H1 (cell line): ENCODE measurements at regions not wholly inside any gene's neighbourhood (a gene's known extent, or its start where the extent isn't known, plus 50 kb on each side); places are given as distances from the start of the nearest gene placed in this dataset.

Experiments used
- CTCF ChIA-PET: fragments of 300-600 bp; sonication (Branson Sonifier 250); formaldehyde crosslinking; loops from one replicate; lab custom pipeline; 2021; ENCODE audit not compliant: partially characterized antibody; lab: Charles Lee
- POLR2A ChIA-PET: fragments of 300-600 bp; sonication (Branson Sonifier 250); formaldehyde crosslinking; loops from one replicate; lab custom pipeline; 2021; ENCODE audit warnings: inconsistent platforms; ENCODE audit not compliant: partially characterized antibody; lab: Charles Lee
- DNase-seq, 2 experiments: peaks; one replicate each; pipeline versions ENCODE4 v3.0.0 to v3.0.0-alpha.2; 2010 to 2022; ENCODE audit warnings: low spot score in 2 of 2, low read depth in 1 of 2, mixed read lengths in 1 of 2
- FAIRE-seq: peaks from 2 replicates; lab custom pipeline; 2011; peaks lifted over from hg19 to GRCh38; lab: Jason Lieb, UNC
- H2AFZ ChIP-seq: 2 replicates; pipeline ENCODE4 v1.8.1; 2012; ENCODE audit warnings: low read length, inconsistent platforms
- H2AK5ac ChIP-seq: 2 replicates; pipeline ENCODE4 v1.6.1; 2013; ENCODE audit warnings: low read depth, low read length
- H2BK120ac ChIP-seq: replicated peaks from 2 replicates; pipeline ENCODE3; 2013; ENCODE audit warnings: low read depth, low read length, inconsistent platforms
- H2BK12ac ChIP-seq: 2 replicates; pipeline ENCODE4 v1.6.1; 2013; ENCODE audit warnings: low read depth, low read length
- H2BK15ac ChIP-seq: 2 replicates; pipeline ENCODE4 v1.6.1; 2013; ENCODE audit warnings: low read length
- H2BK20ac ChIP-seq: 2 replicates; pipeline ENCODE4 v1.6.1; 2013; ENCODE audit warnings: low read length
- H2BK5ac ChIP-seq: 2 replicates; pipeline ENCODE4 v1.6.1; 2013; ENCODE audit warnings: low read depth, low read length
- H3K14ac ChIP-seq: 2 replicates; pipeline ENCODE4 v1.6.1; 2013; ENCODE audit warnings: inconsistent platforms; ENCODE audit not compliant: insufficient read length
- H3K18ac ChIP-seq: 2 replicates; pipeline ENCODE4 v1.6.1; 2013; ENCODE audit warnings: low read length; ENCODE audit errors: extremely low read depth
- H3K23ac ChIP-seq: 2 replicates; pipeline ENCODE4 v1.6.1; 2013; ENCODE audit warnings: inconsistent platforms; ENCODE audit not compliant: insufficient read length
- H3K23me2 ChIP-seq: 2 replicates; pipeline ENCODE4 v1.6.1; 2013; ENCODE audit warnings: low read depth, low read length
- H3K27ac ChIP-seq: 2 replicates; pipeline ENCODE4 v1.6.1; 2011; ENCODE audit warnings: low read depth, low read length, inconsistent platforms
- H3K27me3 ChIP-seq, 4 experiments: replicated peaks in 1 of 4; 1 replicate in 1 of 4; 2 replicates in 3 of 4; pipeline versions ENCODE4 v1.6.1 to v1.8.1; 2011 to 2013; ENCODE audit warnings: low read length in 3 of 4, mild to moderate bottlenecking in 3 of 4, inconsistent platforms in 2 of 4, mixed read lengths in 2 of 4, moderate library complexity in 1 of 4; ENCODE audit not compliant: control insufficient read depth in 3 of 4, insufficient read depth in 3 of 4; ENCODE audit errors: extremely low read depth in 1 of 4
- H3K36me3 ChIP-seq, 4 experiments: 2 replicates each; pipeline versions ENCODE4 v1.6.1 to v1.8.1; 2011 to 2013; ENCODE audit warnings: mild to moderate bottlenecking in 4 of 4, low read length in 3 of 4, moderate library complexity in 2 of 4, control low read depth in 1 of 4, inconsistent platforms in 1 of 4; ENCODE audit not compliant: insufficient read depth in 4 of 4, control insufficient read depth in 2 of 4
- H3K4ac ChIP-seq: replicated peaks from 2 replicates; pipeline ENCODE3; 2013; ENCODE audit warnings: low read length, low read depth, mixed read lengths, inconsistent platforms; ENCODE audit not compliant: insufficient read length
- H3K4me1 ChIP-seq, 4 experiments: replicated peaks in 1 of 4; 1 replicate in 1 of 4; 2 replicates in 3 of 4; pipeline versions ENCODE4 v1.6.1 to v1.8.1; 2011 to 2013; ENCODE audit warnings: low read length in 3 of 4, inconsistent platforms in 2 of 4, mixed read lengths in 1 of 4; ENCODE audit not compliant: insufficient read depth in 4 of 4, control insufficient read depth in 3 of 4
- H3K4me2 ChIP-seq, 2 experiments: 2 replicates each; pipeline versions ENCODE4 v1.6.1 to v1.8.1; 2011 to 2013; ENCODE audit warnings: low read depth in 2 of 2, low read length in 2 of 2, control low read depth in 1 of 2, inconsistent platforms in 1 of 2, mild to moderate bottlenecking in 1 of 2; ENCODE audit not compliant: insufficient read depth in 1 of 2
- H3K4me3 ChIP-seq, 4 experiments: fragments of 200-600, 300-600 bp in 1 of 4; sonication (generic), shearing (Covaris generic), sonication (Bioruptor Twin) in 1 of 4; 2 replicates each; pipeline versions ENCODE4 v1.5.1 to v1.8.1; 2011 to 2016; ENCODE audit warnings: low read length in 4 of 4, low read depth in 3 of 4, control low read depth in 2 of 4, inconsistent platforms in 2 of 4, mild to moderate bottlenecking in 2 of 4, mixed read lengths in 1 of 4, moderate library complexity in 1 of 4; ENCODE audit not compliant: insufficient read depth in 2 of 4; ENCODE audit errors: extremely low read depth in 1 of 4
- H3K56ac ChIP-seq: replicated peaks from 2 replicates; pipeline ENCODE3; 2013; ENCODE audit warnings: low read depth, mild to moderate bottlenecking, mixed read lengths, low read length, inconsistent platforms; ENCODE audit not compliant: insufficient read length
- H3K79me1 ChIP-seq: 2 replicates; pipeline ENCODE4 v1.6.1; 2013; ENCODE audit warnings: low read depth, low read length, control low read depth
- H3K79me2 ChIP-seq, 2 experiments: 2 replicates each; pipeline versions ENCODE4 v1.6.1 to v1.8.1; 2012 to 2013; ENCODE audit warnings: low read length in 2 of 2, mild to moderate bottlenecking in 2 of 2, inconsistent platforms in 1 of 2; ENCODE audit not compliant: insufficient read depth in 2 of 2, control insufficient read depth in 1 of 2
- H3K9ac ChIP-seq, 4 experiments: replicated peaks in 1 of 4; 1 replicate in 1 of 4; 2 replicates in 3 of 4; pipeline versions ENCODE4 v1.6.1 to v1.8.1; 2011 to 2013; ENCODE audit warnings: low read depth in 3 of 4, low read length in 3 of 4, control low read depth in 2 of 4, mild to moderate bottlenecking in 2 of 4, moderate library complexity in 2 of 4, inconsistent platforms in 1 of 4; ENCODE audit errors: extremely low read depth in 1 of 4
- H3K9me3 ChIP-seq, 2 experiments: 2 replicates each; pipeline versions ENCODE4 v1.6.1 to v1.8.1; 2012 to 2013; ENCODE audit warnings: mild to moderate bottlenecking in 2 of 2, moderate library complexity in 2 of 2, control low read depth in 1 of 2, inconsistent platforms in 1 of 2, low read depth in 1 of 2, low read length in 1 of 2, mixed read lengths in 1 of 2; ENCODE audit not compliant: insufficient read depth in 2 of 2
- H4K20me1 ChIP-seq, 2 experiments: replicated peaks in 1 of 2; 2 replicates each; pipeline versions ENCODE3 to v1.8.1; 2011 to 2013; ENCODE audit warnings: inconsistent platforms in 2 of 2, low read length in 2 of 2, mild to moderate bottlenecking in 1 of 2; ENCODE audit not compliant: insufficient read depth in 2 of 2, control insufficient read depth in 1 of 2
- H4K5ac ChIP-seq: 2 replicates; pipeline ENCODE4 v1.6.1; 2013; ENCODE audit warnings: low read length, low read depth, mixed read lengths, inconsistent platforms; ENCODE audit not compliant: insufficient read length
- H4K8ac ChIP-seq: 2 replicates; pipeline ENCODE4 v1.8.0; 2013; ENCODE audit warnings: mild to moderate bottlenecking, moderate library complexity, low read length, inconsistent platforms; ENCODE audit not compliant: insufficient read depth; ENCODE audit errors: extremely low read depth
- H4K91ac ChIP-seq: replicated peaks from 2 replicates; pipeline ENCODE3; 2013; ENCODE audit warnings: low read length, mixed read lengths, inconsistent platforms; ENCODE audit not compliant: insufficient read length
- BRCA1 ChIP-seq: IDR thresholded peaks from 2 replicates; pipeline ENCODE4 v1.6.1; 2012; ENCODE audit warnings: low read depth, low read length, improper control_type of control experiment
- KDM1A ChIP-seq: fragments of 200-600, 300-600 bp; sonication (generic); IDR thresholded peaks from 2 replicates; pipeline ENCODE4 v1.7.1; 2016; ENCODE audit warnings: mild to moderate bottlenecking, low read length, borderline replicate concordance
- MAFK ChIP-seq: IDR thresholded peaks from 2 replicates; pipeline ENCODE4 v1.6.1; 2012; ENCODE audit warnings: low read depth, mild to moderate bottlenecking, improper control_type of control experiment, low read length
- NRF1 ChIP-seq: IDR thresholded peaks from 2 replicates; pipeline ENCODE4 v1.6.1; 2011; ENCODE audit warnings: mild to moderate bottlenecking, low read depth, low read length, improper control_type of control experiment
- PHF8 ChIP-seq: fragments of 200-600 bp; sonication (generic); conservative IDR thresholded peaks from 2 replicates; pipeline ENCODE4 v1.7.1; 2012; ENCODE audit warnings: low read depth, mild to moderate bottlenecking, inconsistent platforms, low read length, moderate library complexity
- POU5F1 ChIP-seq: IDR thresholded peaks from 2 replicates; pipeline ENCODE4 v1.6.1; 2011; ENCODE audit warnings: low read depth, mild to moderate bottlenecking, low read length, moderate library complexity
- SIX5 ChIP-seq: IDR thresholded peaks from 2 replicates; pipeline ENCODE4 v1.6.1; 2011; ENCODE audit warnings: mild to moderate bottlenecking, low read depth, low read length
- TEAD4 ChIP-seq: IDR thresholded peaks from 2 replicates; pipeline ENCODE4 v1.6.1; 2012; ENCODE audit warnings: low read depth, low read length, inconsistent platforms, mixed read lengths
- USF2 ChIP-seq: IDR thresholded peaks from 2 replicates; pipeline ENCODE4 v1.6.1; 2011; ENCODE audit warnings: low read length, improper control_type of control experiment
- WGBS, 2 experiments: shearing (Covaris generic) in 1 of 2; methylation state at CpG; one replicate each; pipeline versions ENCODE4 v1.1.6 to v1.1.7; 2013 to 2015; ENCODE audit warnings: low lambda C conversion rate in 2 of 2, mixed read lengths in 2 of 2, inconsistent platforms in 1 of 2, low coverage in 1 of 2, missing lambda C conversion rate in 1 of 2; ENCODE audit not compliant: insufficient replicate concordance in 2 of 2, insufficient coverage in 1 of 2, insufficient read length in 1 of 2; ENCODE audit errors: extremely low coverage in 1 of 2, missing lambda C conversion rate in 1 of 2; 5-methylcytosine and 5-hydroxymethylcytosine counted together

- Histone ChIP-seq H3K14ac (no peak overlapping the region), H3K79me1 (no peaks in the 10 kb centered on the region), H3K4me3 (no peak overlapping the region), H2BK12ac (no peak overlapping the region), H3K9ac (no peak overlapping the region), H4K8ac (no peak overlapping the region), H2AK5ac (no peak overlapping the region), H4K5ac (no peak overlapping the region), H4K20me1 (no peaks in the 10 kb centered on the region), H3K4ac (no peak overlapping the region), H3K56ac (no peak overlapping the region), H2BK15ac (no peak overlapping the region), H3K4me1 (peaks cover 0 to 2% (median 2%) of the 10 kb centered on the region in 4 experiments; a peak in 3 of 7 replicates), H3K27me3 (no peaks in the 10 kb centered on the region), H3K27ac (no peak overlapping the region), H3K4me2 (peak overlapping the region in 1 of 2 experiments; percentile 13; a peak in 1 of 4 replicates), H2BK120ac (no peak overlapping the region), H3K36me3 (no peaks in the 10 kb centered on the region), H3K9me3 (no peaks in the 10 kb centered on the region), H4K91ac (no peak overlapping the region), H3K79me2 (no peaks in the 10 kb centered on the region; a peak in 1 of 4 replicates), H2BK20ac (no peak overlapping the region), H2AFZ (no peak overlapping the region), H2BK5ac (no peak overlapping the region), H3K18ac (no peak overlapping the region), H3K23ac (no peak overlapping the region), H3K23me2 (no peaks in the 10 kb centered on the region)
- POLR2A ChIA-PET: no interaction called here
- WGBS, 2 experiments: 35% methylated on average over 2 of the region's 2 CpGs; no CpG with 5 or more reads in 1 of the 2 experiments
- DNase-seq (no peak), FAIRE-seq (no peak)
- TF ChIP-seq USF2: no peak
- TF ChIP-seq BRCA1: no peak
- no peak for TF ChIP-seq NRF1
- no peak for TF ChIP-seq POU5F1
- TF ChIP-seq PHF8: no peak
- TF ChIP-seq TEAD4: no peak
- TF ChIP-seq MAFK: no peak
- no peak for TF ChIP-seq SIX5
- TF ChIP-seq KDM1A: no peak
- CTCF ChIA-PET: interaction anchor here (0.6 to 4.2 kb wide), 4 partner anchors 92 to 262 kb away, joined by 3 to 18 read pairs (median 3); no protein-coding TSS in a partner anchor
These were observed 93.1 kb upstream of the NPAS2 start for GRCh38 chr2:100726866-100727265.
